Astrocyte (in vitro differentiated cells and primary cell): ENCODE measurements at regions not wholly inside any gene's neighbourhood (a gene's known extent, or its start where the extent isn't known, plus 50 kb on each side); places are given as distances from the start of the nearest gene placed in this dataset.

Experiments
- EZH2 ChIP-seq: IDR thresholded peaks from 2 replicates; pipeline ENCODE4 v1.6.1; 2012; ENCODE audit warnings: mild to moderate bottlenecking, low read length, inconsistent platforms; ENCODE audit not compliant: insufficient read depth
- TF ChIP-seq, protein P1 (sequence below): IDR thresholded peaks from 2 replicates; pipeline ENCODE4 v1.5.1; 2011; ENCODE audit warnings: low read depth, mild to moderate bottlenecking, inconsistent platforms, low read length, moderate library complexity; ENCODE audit not compliant: insufficient read depth

DNA sequence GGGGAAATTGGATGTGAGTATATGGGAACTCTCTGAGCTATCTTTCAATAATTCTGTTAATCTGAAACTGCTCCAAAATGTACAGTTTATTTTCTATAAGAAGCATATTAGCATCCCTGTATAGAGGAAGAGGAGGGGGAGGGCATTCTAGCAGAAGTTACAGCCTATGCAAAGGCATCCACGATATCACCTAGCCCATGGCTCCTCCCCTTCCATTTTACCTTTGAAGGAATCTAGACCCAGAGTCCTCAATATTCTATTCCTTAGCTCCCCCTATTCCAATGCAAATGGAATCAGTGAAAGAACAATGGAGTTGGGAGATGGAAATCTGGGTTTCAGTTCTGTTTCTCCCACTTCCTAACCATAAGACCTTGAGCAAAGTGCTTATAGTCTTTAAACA is 132.9 kb upstream of the IFNE start:
- TF ChIP-seq EZH2 = no peak
- TF ChIP-seq, protein P1, sequence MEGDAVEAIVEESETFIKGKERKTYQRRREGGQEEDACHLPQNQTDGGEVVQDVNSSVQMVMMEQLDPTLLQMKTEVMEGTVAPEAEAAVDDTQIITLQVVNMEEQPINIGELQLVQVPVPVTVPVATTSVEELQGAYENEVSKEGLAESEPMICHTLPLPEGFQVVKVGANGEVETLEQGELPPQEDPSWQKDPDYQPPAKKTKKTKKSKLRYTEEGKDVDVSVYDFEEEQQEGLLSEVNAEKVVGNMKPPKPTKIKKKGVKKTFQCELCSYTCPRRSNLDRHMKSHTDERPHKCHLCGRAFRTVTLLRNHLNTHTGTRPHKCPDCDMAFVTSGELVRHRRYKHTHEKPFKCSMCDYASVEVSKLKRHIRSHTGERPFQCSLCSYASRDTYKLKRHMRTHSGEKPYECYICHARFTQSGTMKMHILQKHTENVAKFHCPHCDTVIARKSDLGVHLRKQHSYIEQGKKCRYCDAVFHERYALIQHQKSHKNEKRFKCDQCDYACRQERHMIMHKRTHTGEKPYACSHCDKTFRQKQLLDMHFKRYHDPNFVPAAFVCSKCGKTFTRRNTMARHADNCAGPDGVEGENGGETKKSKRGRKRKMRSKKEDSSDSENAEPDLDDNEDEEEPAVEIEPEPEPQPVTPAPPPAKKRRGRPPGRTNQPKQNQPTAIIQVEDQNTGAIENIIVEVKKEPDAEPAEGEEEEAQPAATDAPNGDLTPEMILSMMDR = no peak
